Activated CD8-positive, alpha-beta T cell treated with anti-CD3 and anti-CD28 coated beads for 36 hours (primary cell): ENCODE measurements at regions not wholly inside any gene's neighbourhood (a gene's known extent, or its start where the extent isn't known, plus 50 kb on each side); places are given as distances from the start of the nearest gene placed in this dataset.

Experiments
- ATAC-seq: fragments of 200-7000 bp; cut with Tn5 transposase; one replicate; pipeline ENCODE4 v1.10.0; 2021; ENCODE audit warnings: mild to moderate bottlenecking, moderate library complexity
- CTCF ChIA-PET: fragments of 350-600 bp; sonication (Branson Sonifier 250); formaldehyde crosslinking; loops from one replicate; lab custom pipeline; 2021; ENCODE audit warnings: antibody characterized with exemption; lab: Charles Lee
- POLR2A ChIA-PET: fragments of 350-600 bp; sonication (Branson Sonifier 250); formaldehyde crosslinking; loops from one replicate; lab custom pipeline; 2021; ENCODE audit warnings: antibody characterized with exemption; lab: Charles Lee
- DNase-seq: peaks from one replicate; pipeline ENCODE4 v3.0.0-alpha.2; 2020
- H3K27ac Mint-ChIP-seq: one replicate; pipeline ENCODE4 v1.8.0; 2021; ENCODE audit warnings: mild to moderate bottlenecking, mixed read lengths
- H3K27me3 Mint-ChIP-seq: one replicate; pipeline ENCODE4 v1.8.0; 2021; ENCODE audit warnings: mixed read lengths
- H3K36me3 Mint-ChIP-seq: one replicate; pipeline ENCODE4 v1.8.0; 2021; ENCODE audit warnings: low read depth, mixed read lengths
- H3K4me1 Mint-ChIP-seq: one replicate; pipeline ENCODE4 v1.8.0; 2021; ENCODE audit warnings: low read depth, mixed read lengths
- H3K4me3 Mint-ChIP-seq: one replicate; pipeline ENCODE4 v1.8.0; 2021; ENCODE audit warnings: mild to moderate bottlenecking, moderate library complexity, mixed read lengths
- H3K9me3 Mint-ChIP-seq: one replicate; pipeline ENCODE4 v1.8.0; 2021; ENCODE audit warnings: mixed read lengths
- CTCF ChIP-seq: fragments of 200-600 bp; IDR thresholded peaks from one replicate; pipeline ENCODE4 v1.8.0; 2022; ENCODE audit warnings: antibody characterized with exemption, mild to moderate bottlenecking
- intact Hi-C: fragments of 100-400 bp; cut with micrococcal nuclease; formaldehyde crosslinking; loops from one replicate; pipeline ENCODE4 v1.10.0; 2022

DNA sequence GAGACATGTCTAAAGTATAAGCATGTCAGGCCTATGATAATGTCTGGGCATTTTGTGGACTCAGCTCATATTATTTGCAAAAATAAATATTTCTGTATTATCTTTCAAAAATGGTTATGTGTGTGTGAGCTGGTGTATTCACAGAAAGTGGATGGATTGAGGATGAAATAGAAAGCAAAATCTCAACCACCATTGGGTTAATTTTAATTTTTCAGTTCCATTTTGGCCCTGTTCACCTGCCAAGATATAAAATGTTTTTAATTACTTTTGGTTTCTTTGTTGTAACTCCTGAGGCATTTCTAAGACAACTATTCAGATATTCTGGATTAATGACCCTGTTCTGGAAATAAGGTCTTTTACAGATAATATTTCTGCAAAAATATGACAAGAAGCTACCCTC is 232.7 kb upstream of the PPFIA2 start:
- intact Hi-C loops, result loop anchor here (10.0 kb wide), 1 partner anchor 347 kb away; no protein-coding TSS in a partner anchor
- H3K4me3 Mint-ChIP-seq, result no peak overlapping the region
- TF ChIP-seq CTCF, result no peak
- ATAC-seq, result no peak
- peaks cover 2% of the 10 kb centered on the region for H3K4me1 Mint-ChIP-seq
- no peaks in the 10 kb centered on the region for H3K36me3 Mint-ChIP-seq
- H3K9me3 Mint-ChIP-seq, result no peaks in the 10 kb centered on the region
- ChIA-PET CTCF (interaction anchor here (1.1 to 1.7 kb wide), 3 partner anchors 29 to 348 kb away, joined by 4 to 6 read pairs (median 6); no protein-coding TSS in a partner anchor), POLR2A (no interaction called here)
- DNase-seq, result no peak
- no peaks in the 10 kb centered on the region for H3K27me3 Mint-ChIP-seq
- H3K27ac Mint-ChIP-seq, result no peak overlapping the region

DNA sequence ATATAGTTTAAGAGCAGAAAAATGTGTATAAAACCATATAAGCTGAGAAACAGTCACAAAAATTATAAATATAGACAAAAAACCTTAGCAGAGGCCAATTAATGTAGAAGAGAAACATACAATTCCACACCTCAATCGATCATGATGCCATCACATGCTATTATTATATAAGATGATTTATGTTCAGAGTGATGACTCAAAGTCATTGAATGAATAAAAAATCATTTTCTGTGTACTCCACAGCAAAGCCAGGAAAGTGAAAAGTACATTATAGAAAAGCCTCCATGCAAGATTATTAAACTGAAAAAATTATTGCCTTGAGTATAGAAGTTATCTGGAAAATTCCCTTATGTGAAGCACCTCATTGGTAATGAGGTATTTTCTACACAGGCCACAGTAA is 229.2 kb upstream of the PPFIA2 start:
- no peaks in the 10 kb centered on the region for H3K27me3 Mint-ChIP-seq
- CTCF ChIA-PET, result no interaction called here

DNA sequence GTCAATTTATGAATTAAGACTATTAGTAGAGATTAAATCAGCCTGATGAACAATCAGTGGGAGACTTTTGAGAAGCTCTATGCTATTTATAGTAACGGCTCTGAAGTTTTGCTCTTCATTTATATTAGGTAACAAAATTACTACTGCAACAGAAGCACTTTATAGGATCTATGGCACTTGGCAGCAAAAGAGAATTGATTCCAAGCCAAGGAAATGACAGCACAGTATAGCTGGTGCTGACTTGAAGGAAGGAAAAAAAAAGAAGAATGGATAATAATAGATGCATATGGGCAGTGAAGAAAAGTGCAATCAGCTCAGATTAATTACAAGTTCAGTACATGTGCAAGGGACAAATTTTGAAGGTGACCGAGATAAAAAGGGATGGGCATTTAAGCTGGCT is 228.2 kb upstream of the PPFIA2 start:
- peaks cover 2% of the 10 kb centered on the region for H3K9me3 Mint-ChIP-seq
- no peak for TF ChIP-seq CTCF
- H3K4me3 Mint-ChIP-seq, result no peak overlapping the region
- no peak overlapping the region for H3K27ac Mint-ChIP-seq
- POLR2A ChIA-PET, result no interaction called here
- CTCF ChIA-PET, result no interaction called here
- no peaks in the 10 kb centered on the region for H3K36me3 Mint-ChIP-seq
- no peaks in the 10 kb centered on the region for H3K27me3 Mint-ChIP-seq
- ATAC-seq (no peak), DNase-seq (no peak)
- intact Hi-C loops, result no loop called here
- H3K4me1 Mint-ChIP-seq, result peaks cover under 1% of the 10 kb centered on the region

More for the DNA sequence above, 229.2 kb upstream of the PPFIA2 start:
- POLR2A ChIA-PET, result no interaction called here
- no peaks in the 10 kb centered on the region for H3K36me3 Mint-ChIP-seq
- ATAC-seq, result no peak
- no peak overlapping the region for H3K27ac Mint-ChIP-seq
- H3K9me3 Mint-ChIP-seq, result peaks cover 2% of the 10 kb centered on the region
- no peak for DNase-seq
- peaks cover 2% of the 10 kb centered on the region for H3K4me1 Mint-ChIP-seq
- intact Hi-C loops, result no loop called here
- H3K4me3 Mint-ChIP-seq, result no peak overlapping the region
- TF ChIP-seq CTCF, result no peak

- Mint-ChIP-seq H3K9me3 (peaks cover 5% of the 10 kb centered on the region), H3K27ac (no peak overlapping the region), H3K27me3 (no peaks in the 10 kb centered on the region), H3K4me3 (no peak overlapping the region), H3K4me1 (peaks cover 5% of the 10 kb centered on the region), H3K36me3 (no peaks in the 10 kb centered on the region)
- intact Hi-C loops, result no loop called here
- ChIA-PET CTCF (no interaction called here), POLR2A (no interaction called here)
- ATAC-seq (no peak), DNase-seq (no peak)
- no peak for TF ChIP-seq CTCF
Observed at GRCh38 chr12:81976661-81977060, 217.5 kb upstream of the PPFIA2 start.

- Mint-ChIP-seq H3K4me1 (peaks cover 5% of the 10 kb centered on the region), H3K9me3 (no peaks in the 10 kb centered on the region), H3K36me3 (no peaks in the 10 kb centered on the region), H3K4me3 (no peak overlapping the region), H3K27me3 (no peaks in the 10 kb centered on the region), H3K27ac (no peak overlapping the region)
- ATAC-seq, result no peak
- intact Hi-C loops, result no loop called here
- no peak for TF ChIP-seq CTCF
- ChIA-PET POLR2A (no interaction called here), CTCF (no interaction called here)
- no peak for DNase-seq
Observed at GRCh38 chr12:81974762-81975161, 215.6 kb upstream of the PPFIA2 start.
